Neural cell (in vitro differentiated cells): ENCODE measurements at regions not wholly inside any gene's neighbourhood (a gene's known extent, or its start where the extent isn't known, plus 50 kb on each side); places are given as distances from the start of the nearest gene placed in this dataset.

Source experiments
- CTCF ChIP-seq: fragments of 450-650 bp; IDR thresholded peaks from 2 replicates; pipeline ENCODE4 v1.5.1; 2014; ENCODE audit warnings: antibody characterized with exemption, mild to moderate bottlenecking, moderate library complexity; ENCODE audit not compliant: poor library complexity, severe bottlenecking
- EP300 ChIP-seq: fragments of 450-650 bp; conservative IDR thresholded peaks from 2 replicates; pipeline ENCODE4 v1.6.1; 2014; ENCODE audit warnings: antibody characterized with exemption, mild to moderate bottlenecking, moderate library complexity; ENCODE audit not compliant: poor library complexity, severe bottlenecking
- EZH2 ChIP-seq: fragments of 200-600, 300-800 bp; shearing (Covaris generic), sonication (generic); IDR thresholded peaks from 2 replicates; pipeline ENCODE4 v1.6.1; 2014; ENCODE audit warnings: antibody characterized with exemption, low read length, borderline replicate concordance, mild to moderate bottlenecking; ENCODE audit not compliant: insufficient read depth, poor library complexity, severe bottlenecking
- POLR2AphosphoS5 ChIP-seq: IDR thresholded peaks from 2 replicates; pipeline ENCODE4 v1.6.1; 2012

- TF ChIP-seq CTCF (no peak), POLR2AphosphoS5 (no peak), EZH2 (no peak), EP300 (no peak)
These were observed 637.4 kb downstream of the ZNF674 start for GRCh38 chrX:45907786-45908185.
